GM12878 (cell line): ENCODE measurements at regions not wholly inside any gene's neighbourhood (a gene's known extent, or its start where the extent isn't known, plus 50 kb on each side); places are given as distances from the start of the nearest gene placed in this dataset.

Source experiments
- ATAC-seq: fragments of 200-7000 bp; cut with Tn5 transposase; 3 replicates; pipeline ENCODE4 v1.9.1; 2020; ENCODE audit warnings: mild to moderate bottlenecking, moderate library complexity
- BruUV-seq: library from RNA; stranded (reverse); fragments of 400-500 nt; replicated peaks from 2 replicates; lab custom pipeline; 2021; lab: Mats Ljungman, UMichigan
- CTCF ChIA-PET: fragments of 300-600 bp; sonication (Branson Sonifier 250); formaldehyde crosslinking; extraction: SDS; loops from one replicate; lab custom pipeline; 2021; ENCODE audit warnings: inconsistent platforms; lab: Yijun Ruan, JAX
- POLR2A ChIA-PET: fragments of 350-600 bp; formaldehyde crosslinking; extraction: SDS; loops from one replicate; lab custom pipeline; 2021; ENCODE audit warnings: inconsistent platforms; lab: Charles Lee
- RAD21 ChIA-PET: fragments of 300-600 bp; sonication (Branson Sonifier 250); formaldehyde crosslinking; loops from one replicate; lab custom pipeline; 2023; ENCODE audit warnings: antibody characterized with exemption; ENCODE audit not compliant: unreplicated experiment; lab: Charles Lee
- SMC1A ChIA-PET: fragments of 300-600 bp; sonication (Branson Sonifier 250); formaldehyde crosslinking; loops from one replicate; lab custom pipeline; 2023; ENCODE audit not compliant: unreplicated experiment, uncharacterized antibody; lab: Charles Lee
- DNase-seq: peaks from one replicate; pipeline ENCODE4 v3.0.0-alpha.2; 2011; ENCODE audit warnings: low read depth, low spot score
- FAIRE-seq: peaks from 3 replicates; lab custom pipeline; 2011; peaks lifted over from hg19 to GRCh38; lab: Jason Lieb, UNC
- H2AFZ ChIP-seq: 2 replicates; pipeline ENCODE4 v1.6.0; 2011; ENCODE audit warnings: low read depth, low read length, control low read depth; ENCODE audit not compliant: control insufficient read depth
- H3K27ac ChIP-seq: 2 replicates; pipeline ENCODE4 v1.5.1; 2011; ENCODE audit warnings: control low read depth; ENCODE audit not compliant: control insufficient read depth, insufficient read depth
- H3K27me3 ChIP-seq, 2 experiments: replicated peaks in 1 of 2; 2 replicates each; pipeline versions ENCODE4 v1.6.0 to v1.6.1; 2011; ENCODE audit warnings: low read length in 1 of 2; ENCODE audit not compliant: control insufficient read depth in 2 of 2, insufficient read depth in 2 of 2
- H3K36me3 ChIP-seq, 2 experiments: 2 replicates each; pipeline ENCODE4 v1.5.1; 2011; ENCODE audit warnings: low read length in 1 of 2; ENCODE audit not compliant: control insufficient read depth in 2 of 2, insufficient read depth in 2 of 2
- H3K4me1 ChIP-seq: 2 replicates; pipeline ENCODE4 v1.6.1; 2011; ENCODE audit warnings: mild to moderate bottlenecking, low read length, moderate library complexity, mixed read lengths; ENCODE audit not compliant: control insufficient read depth, insufficient read depth
- H3K4me2 ChIP-seq: 2 replicates; pipeline ENCODE4 v1.6.0; 2011; ENCODE audit warnings: control low read depth; ENCODE audit not compliant: control insufficient read depth, insufficient read depth
- H3K4me3 ChIP-seq: fragments of 200-600 bp; sonication (generic); 2 replicates; pipeline ENCODE4 v1.5.1; 2016
- H3K79me2 ChIP-seq: 2 replicates; pipeline ENCODE4 v1.6.0; 2011; ENCODE audit warnings: low read length; ENCODE audit not compliant: control insufficient read depth, insufficient read depth
- H3K9ac ChIP-seq: 2 replicates; pipeline ENCODE4 v1.8.0; 2011; ENCODE audit warnings: low read length, control low read depth, mixed read lengths; ENCODE audit not compliant: control insufficient read depth, insufficient read depth
- H3K9me3 ChIP-seq: replicated peaks from 3 replicates; pipeline ENCODE4 v1.5.1; 2011; ENCODE audit warnings: mild to moderate bottlenecking, low read length; ENCODE audit not compliant: control insufficient read depth, insufficient read depth
- H4K20me1 ChIP-seq: 2 replicates; pipeline ENCODE4 v1.6.0; 2011; ENCODE audit not compliant: control insufficient read depth, insufficient read depth
- CHD4 ChIP-seq: fragments of 200-600 bp; sonication (generic); IDR thresholded peaks from 2 replicates; pipeline ENCODE4 v1.6.1; 2016; ENCODE audit warnings: mild to moderate bottlenecking
- HDGF ChIP-seq: fragments of 450-650 bp; IDR thresholded peaks from 2 replicates; pipeline ENCODE4 v1.6.1; 2016; ENCODE audit warnings: antibody characterized with exemption
- TAF1 ChIP-seq: IDR thresholded peaks from 2 replicates; pipeline ENCODE4 v1.6.1; 2011; ENCODE audit warnings: mild to moderate bottlenecking, low read depth, low read length, borderline replicate concordance
- YY1 ChIP-seq: IDR thresholded peaks from 2 replicates; pipeline ENCODE4 v1.6.1; 2011; ENCODE audit warnings: low read depth, mild to moderate bottlenecking, low read length
- ZZZ3 ChIP-seq: IDR thresholded peaks from 2 replicates; pipeline ENCODE4 v1.6.1; 2011; ENCODE audit warnings: low read depth; ENCODE audit not compliant: control insufficient read depth, insufficient read length
- WGBS: methylation state at CpG from one replicate; pipeline ENCODE4 v1.1.6; 2016; ENCODE audit warnings: low lambda C conversion rate; ENCODE audit not compliant: insufficient replicate concordance, insufficient coverage; ENCODE audit errors: missing lambda C conversion rate; 5-methylcytosine and 5-hydroxymethylcytosine counted together
- in situ Hi-C: fragments of 300-500 bp; cut with MboI; formaldehyde crosslinking; loops from 9 replicates; pipeline ENCODE4 v1.14.3; 2018; ENCODE audit warnings: mixed read lengths
- intact Hi-C: fragments of 100-400 bp; cut with micrococcal nuclease; formaldehyde crosslinking; loops from one replicate; pipeline ENCODE4 v1.14.2; 2022; ENCODE audit not compliant: unreplicated experiment
- TF ChIP-seq, protein P1 (sequence below): IDR thresholded peaks from 2 replicates; pipeline ENCODE4 v1.6.1; 2011; ENCODE audit warnings: low read depth, mild to moderate bottlenecking, low read length, moderate library complexity, borderline replicate concordance; ENCODE audit errors: extremely low read depth
- TF ChIP-seq, protein P2 (sequence below): IDR thresholded peaks from 2 replicates; pipeline ENCODE4 v1.6.1; 2012; ENCODE audit warnings: low read length, inconsistent platforms

DNA sequence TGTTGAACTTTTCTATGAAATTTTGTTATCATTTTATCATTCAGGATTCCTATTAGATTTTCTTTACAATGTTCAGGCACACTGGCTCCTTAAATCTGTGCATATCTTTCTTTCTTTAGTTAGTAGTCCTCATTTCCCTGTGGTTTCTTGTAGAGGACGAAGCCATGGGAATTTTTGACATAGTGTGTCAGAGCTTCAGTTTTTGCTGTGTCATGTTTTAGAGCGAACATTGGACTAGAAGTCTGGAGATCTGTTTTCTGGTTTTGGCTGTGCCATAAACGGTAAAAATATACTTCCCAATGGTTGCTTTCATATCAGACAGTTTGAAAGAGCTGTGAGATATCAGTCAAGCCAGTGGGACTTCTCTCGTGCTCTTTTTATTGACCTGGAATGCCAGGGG, 105.2 kb downstream of the CHCHD4 start:
- Histone ChIP-seq H4K20me1 (no peaks in the 10 kb centered on the region), H3K27ac (no peak overlapping the region), H3K4me3 (no peak overlapping the region), H3K4me2 (no peak overlapping the region), H2AFZ (no peak overlapping the region), H3K9ac (no peak overlapping the region), H3K4me1 (no peaks in the 10 kb centered on the region), H3K27me3 (no peaks in the 10 kb centered on the region), H3K79me2 (no peaks in the 10 kb centered on the region), H3K9me3 (no peaks in the 10 kb centered on the region)
- ChIA-PET CTCF (no interaction called here), RAD21 (no interaction called here), SMC1A (no interaction called here), POLR2A (no interaction called here)
- no TSS peak for BruUV-seq
- 17% methylated on average over 4 of the region's 4 CpGs for WGBS
- FAIRE-seq (no peak), ATAC-seq (no peak)
- intact Hi-C loops, result no loop called here
- TF ChIP-seq ZZZ3, result no peak
- TF ChIP-seq, protein P1, sequence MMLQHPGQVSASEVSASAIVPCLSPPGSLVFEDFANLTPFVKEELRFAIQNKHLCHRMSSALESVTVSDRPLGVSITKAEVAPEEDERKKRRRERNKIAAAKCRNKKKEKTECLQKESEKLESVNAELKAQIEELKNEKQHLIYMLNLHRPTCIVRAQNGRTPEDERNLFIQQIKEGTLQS, result no peak
- TF ChIP-seq CHD4, result no peak
- no peak for TF ChIP-seq YY1
- no peak for TF ChIP-seq HDGF
- TF ChIP-seq TAF1, result no peak
- TF ChIP-seq, protein P2, sequence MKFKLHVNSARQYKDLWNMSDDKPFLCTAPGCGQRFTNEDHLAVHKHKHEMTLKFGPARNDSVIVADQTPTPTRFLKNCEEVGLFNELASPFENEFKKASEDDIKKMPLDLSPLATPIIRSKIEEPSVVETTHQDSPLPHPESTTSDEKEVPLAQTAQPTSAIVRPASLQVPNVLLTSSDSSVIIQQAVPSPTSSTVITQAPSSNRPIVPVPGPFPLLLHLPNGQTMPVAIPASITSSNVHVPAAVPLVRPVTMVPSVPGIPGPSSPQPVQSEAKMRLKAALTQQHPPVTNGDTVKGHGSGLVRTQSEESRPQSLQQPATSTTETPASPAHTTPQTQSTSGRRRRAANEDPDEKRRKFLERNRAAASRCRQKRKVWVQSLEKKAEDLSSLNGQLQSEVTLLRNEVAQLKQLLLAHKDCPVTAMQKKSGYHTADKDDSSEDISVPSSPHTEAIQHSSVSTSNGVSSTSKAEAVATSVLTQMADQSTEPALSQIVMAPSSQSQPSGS, result no peak
- TF ChIP-seq, all 136 proteins: peak for 0
- no peak for DNase-seq
- in situ Hi-C loops, result no loop called here
- no peaks in the 10 kb centered on the region for H3K36me3 ChIP-seq
